Activated T-helper 1 cell treated with anti-CD3 and anti-CD28 coated beads, Interleukin-12 subunit alpha, Interleukin-12 subunit beta, Interleukin-2, Interleukin-4 antibody, amounts not matched to agents 30 ng/mL and 10 ng/mL and 1 ng/mL, durations not matched to agents 14 hours and 24 hours and 36 hours (primary cell): ENCODE measurements at regions not wholly inside any gene's neighbourhood (a gene's known extent, or its start where the extent isn't known, plus 50 kb on each side); places are given as distances from the start of the nearest gene placed in this dataset.

Experiments
- DNase-seq: peaks from one replicate; pipeline ENCODE4 v3.0.0; 2021; ENCODE audit warnings: low spot score
- H3K27ac Mint-ChIP-seq: one replicate; pipeline ENCODE4 v1.8.0; 2021; ENCODE audit warnings: mild to moderate bottlenecking, mixed read lengths
- H3K27me3 Mint-ChIP-seq: one replicate; pipeline ENCODE4 v1.8.0; 2022; ENCODE audit warnings: mild to moderate bottlenecking, moderate library complexity, mixed read lengths; ENCODE audit not compliant: insufficient read depth
- H3K36me3 Mint-ChIP-seq: one replicate; pipeline ENCODE4 v1.8.0; 2021; ENCODE audit warnings: low read depth, mixed read lengths
- H3K4me1 Mint-ChIP-seq: one replicate; pipeline ENCODE4 v1.8.0; 2021; ENCODE audit warnings: low read depth, mixed read lengths
- H3K4me3 Mint-ChIP-seq: one replicate; pipeline ENCODE4 v1.8.0; 2021; ENCODE audit warnings: mild to moderate bottlenecking, moderate library complexity, mixed read lengths
- H3K9me3 Mint-ChIP-seq: one replicate; pipeline ENCODE4 v1.8.0; 2021; ENCODE audit warnings: mixed read lengths
- intact Hi-C: fragments of 100-400 bp; cut with micrococcal nuclease; formaldehyde crosslinking; loops from one replicate; pipeline ENCODE4 v1.15.1; 2024

DNA sequence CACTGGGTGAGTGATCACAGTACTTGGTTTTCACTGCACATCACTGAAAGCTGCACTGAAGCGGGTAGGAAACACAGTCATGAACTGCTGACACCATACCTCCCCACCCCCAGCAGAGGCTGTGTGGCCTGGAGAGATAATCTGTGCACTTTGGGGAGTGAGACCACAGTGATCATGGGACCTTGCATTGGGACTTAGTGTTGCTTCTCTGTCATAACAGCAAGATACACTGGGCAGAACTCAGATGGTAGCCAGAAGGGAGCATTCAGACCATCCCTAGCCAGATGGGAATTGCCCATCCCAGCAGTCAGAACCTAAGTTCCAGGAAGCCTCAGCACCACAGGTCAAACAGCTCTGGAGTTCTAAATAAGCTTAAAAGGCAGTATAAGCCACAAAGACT is 346.4 kb upstream of the TMEM229A start:
- no peak for DNase-seq
- H3K27me3 Mint-ChIP-seq = no peaks in the 10 kb centered on the region
- H3K4me1 Mint-ChIP-seq = no peaks in the 10 kb centered on the region
- H3K36me3 Mint-ChIP-seq = no peaks in the 10 kb centered on the region
- H3K4me3 Mint-ChIP-seq = no peak overlapping the region
- no peak overlapping the region for H3K27ac Mint-ChIP-seq
- intact Hi-C loops = no loop called here
- no peaks in the 10 kb centered on the region for H3K9me3 Mint-ChIP-seq

DNA sequence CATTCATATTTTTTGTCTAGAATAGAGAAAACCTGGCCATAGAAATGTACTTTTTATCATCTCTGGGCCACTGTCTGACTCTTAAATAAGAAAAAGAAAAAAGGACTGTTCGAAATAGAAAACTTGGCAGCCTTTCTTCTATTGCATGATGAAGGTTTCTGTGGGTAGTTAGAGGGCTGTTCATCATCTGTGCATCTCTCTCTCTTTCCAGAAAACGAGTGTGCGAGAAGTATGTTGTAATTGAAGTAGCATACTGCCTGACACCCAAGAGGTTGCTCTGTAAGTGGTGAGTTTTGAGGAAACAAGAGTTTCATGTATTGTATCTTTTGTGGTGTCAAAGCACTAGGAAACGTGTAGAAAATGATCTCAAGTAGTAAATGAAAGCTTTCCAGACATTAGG is 343.2 kb upstream of the TMEM229A start:
- H3K27me3 Mint-ChIP-seq = no peaks in the 10 kb centered on the region
- intact Hi-C loops = no loop called here
- H3K27ac Mint-ChIP-seq = no peak overlapping the region
- H3K36me3 Mint-ChIP-seq = no peaks in the 10 kb centered on the region
- H3K9me3 Mint-ChIP-seq = no peaks in the 10 kb centered on the region
- DNase-seq = no peak
- H3K4me1 Mint-ChIP-seq = no peaks in the 10 kb centered on the region
- no peak overlapping the region for H3K4me3 Mint-ChIP-seq

DNA sequence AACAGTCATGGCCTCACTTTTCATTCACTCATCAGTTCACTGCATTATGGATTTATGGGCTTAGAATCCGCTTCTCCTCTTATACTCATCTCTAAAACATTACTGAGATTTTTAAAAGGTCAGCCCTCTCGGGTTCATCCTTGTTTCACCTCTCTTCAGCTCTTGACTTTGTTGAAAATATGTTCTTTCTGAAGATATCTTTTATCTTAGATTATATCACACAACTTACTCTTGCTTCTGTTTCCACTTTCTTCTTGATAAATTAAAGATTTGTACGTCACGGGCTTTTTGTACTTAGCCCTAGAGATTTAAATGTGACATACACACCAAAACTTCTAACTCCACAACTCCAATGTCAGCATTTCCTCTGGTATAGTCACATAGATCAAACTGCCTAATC is 342.5 kb upstream of the TMEM229A start:
- H3K4me3 Mint-ChIP-seq = no peak overlapping the region
- intact Hi-C loops = no loop called here
- no peak for DNase-seq
- H3K9me3 Mint-ChIP-seq = no peaks in the 10 kb centered on the region
- no peaks in the 10 kb centered on the region for H3K27me3 Mint-ChIP-seq
- no peak overlapping the region for H3K27ac Mint-ChIP-seq
- H3K36me3 Mint-ChIP-seq = no peaks in the 10 kb centered on the region
- no peaks in the 10 kb centered on the region for H3K4me1 Mint-ChIP-seq

DNA sequence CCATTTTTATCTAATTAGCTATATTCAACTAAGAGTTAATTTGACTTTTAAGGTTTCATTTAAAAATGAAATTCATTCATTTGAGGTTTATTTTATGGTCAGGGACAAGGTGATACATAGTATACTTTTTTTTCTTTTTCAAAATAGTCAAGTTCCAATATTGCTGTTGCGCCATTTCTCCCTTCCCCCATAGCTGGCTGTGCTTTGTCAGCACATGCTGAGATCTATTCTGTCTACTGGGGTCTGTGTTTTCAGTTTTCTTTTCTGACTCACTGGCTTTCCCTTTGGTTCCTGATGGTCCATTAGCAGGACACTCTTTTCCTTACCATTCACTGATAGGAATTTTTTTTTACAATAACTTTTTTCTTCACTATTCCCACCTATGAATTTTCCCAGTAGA is 336.4 kb upstream of the TMEM229A start:
- H3K4me3 Mint-ChIP-seq = no peak overlapping the region
- H3K36me3 Mint-ChIP-seq = no peaks in the 10 kb centered on the region
- H3K27ac Mint-ChIP-seq = no peak overlapping the region
- peaks cover 5% of the 10 kb centered on the region for H3K9me3 Mint-ChIP-seq
- no peaks in the 10 kb centered on the region for H3K27me3 Mint-ChIP-seq
- no peaks in the 10 kb centered on the region for H3K4me1 Mint-ChIP-seq
- DNase-seq = no peak
- intact Hi-C loops = no loop called here

DNA sequence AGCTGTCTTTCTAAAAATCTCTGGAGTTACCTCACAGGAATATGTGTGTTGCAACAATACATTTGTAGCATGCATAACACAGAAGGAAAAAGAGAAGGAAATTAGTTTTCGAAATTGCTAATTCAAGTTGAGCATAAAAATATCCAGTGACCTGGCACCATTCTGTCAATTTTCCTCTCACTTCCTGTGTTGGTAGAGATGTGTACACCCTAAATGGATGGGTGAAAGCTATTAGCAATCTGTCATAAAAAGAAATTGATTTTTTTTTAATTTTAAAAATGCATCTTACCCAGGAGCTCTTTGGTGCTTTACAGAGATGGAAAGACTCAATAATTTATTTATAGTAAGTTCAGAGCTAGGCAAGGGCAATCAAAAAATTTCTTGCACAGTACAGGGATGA is 333.3 kb upstream of the TMEM229A start:
- no peaks in the 10 kb centered on the region for H3K4me1 Mint-ChIP-seq
- H3K27ac Mint-ChIP-seq = no peak overlapping the region
- intact Hi-C loops = no loop called here
- DNase-seq = no peak
- H3K36me3 Mint-ChIP-seq = no peaks in the 10 kb centered on the region
- peaks cover 11% of the 10 kb centered on the region for H3K9me3 Mint-ChIP-seq
- no peak overlapping the region for H3K4me3 Mint-ChIP-seq
- no peaks in the 10 kb centered on the region for H3K27me3 Mint-ChIP-seq

DNA sequence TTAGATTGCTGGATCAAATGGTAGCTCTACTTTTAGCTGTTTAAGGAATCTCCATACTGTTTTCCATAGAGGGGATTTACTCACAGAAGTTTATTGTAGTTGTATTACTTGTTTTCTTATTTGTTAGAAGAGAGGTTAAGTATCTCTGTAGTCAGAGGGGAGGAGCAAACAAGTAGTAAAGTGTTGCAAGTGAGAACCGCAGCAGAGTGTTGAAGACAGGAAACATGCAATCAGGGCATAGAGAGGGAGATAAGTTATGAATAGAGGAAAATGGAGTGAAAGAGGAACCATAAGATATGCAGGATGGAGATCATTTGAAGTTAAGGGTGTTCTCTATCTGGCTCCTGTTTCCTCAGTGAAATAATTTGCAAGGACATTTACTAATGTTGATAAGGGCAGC is 331.4 kb upstream of the TMEM229A start:
- peaks cover 13% of the 10 kb centered on the region for H3K9me3 Mint-ChIP-seq
- intact Hi-C loops = no loop called here

DNA sequence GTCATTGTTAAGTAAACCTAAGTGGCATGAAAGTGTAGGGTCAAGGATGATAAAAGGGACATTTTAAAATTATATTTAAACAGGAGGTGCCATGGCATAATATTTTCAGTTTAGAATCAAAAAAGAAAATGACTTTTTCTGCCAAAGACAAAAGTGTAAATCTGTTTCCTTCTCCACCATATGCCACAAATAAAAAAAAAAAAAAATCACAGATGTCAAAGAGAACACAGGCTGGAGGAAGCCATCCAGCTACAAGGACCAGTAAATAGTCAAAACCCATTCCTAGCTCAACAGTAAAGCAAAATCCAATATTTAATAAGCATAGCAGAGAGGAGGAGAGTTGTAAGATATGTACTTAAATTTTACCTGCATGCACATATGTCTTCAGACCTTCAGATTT is 321.3 kb upstream of the TMEM229A start:
- Mint-ChIP-seq H3K27ac (no peak overlapping the region), H3K27me3 (no peaks in the 10 kb centered on the region), H3K9me3 (peaks cover 4% of the 10 kb centered on the region), H3K4me3 (no peak overlapping the region), H3K36me3 (no peaks in the 10 kb centered on the region), H3K4me1 (no peaks in the 10 kb centered on the region)
- intact Hi-C loops = no loop called here
- no peak for DNase-seq

More for the DNA sequence above, 331.4 kb upstream of the TMEM229A start:
- no peak for DNase-seq
- Mint-ChIP-seq H3K27me3 (no peaks in the 10 kb centered on the region), H3K36me3 (no peaks in the 10 kb centered on the region), H3K4me3 (no peak overlapping the region), H3K4me1 (no peaks in the 10 kb centered on the region), H3K27ac (no peak overlapping the region)

DNA sequence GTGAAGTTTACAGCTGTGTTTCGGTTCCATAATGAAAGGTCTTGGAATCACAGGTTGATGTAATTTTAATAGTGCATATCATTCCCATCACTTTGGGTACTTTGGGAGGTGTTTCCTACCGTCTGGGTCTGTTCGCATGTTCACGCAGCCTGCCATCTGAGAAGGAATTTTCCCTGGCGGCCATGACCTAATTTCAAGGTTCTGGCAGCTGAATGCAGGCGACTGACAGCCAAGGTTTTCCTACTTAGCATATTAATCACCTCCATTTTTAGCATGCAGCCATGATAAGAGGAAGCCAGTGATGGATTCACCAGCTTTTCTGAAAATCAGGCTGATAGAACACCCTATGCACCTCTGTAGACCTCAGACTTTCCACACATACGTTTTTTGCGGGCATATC is 319.1 kb upstream of the TMEM229A start:
- H3K36me3 Mint-ChIP-seq = no peaks in the 10 kb centered on the region
- intact Hi-C loops = no loop called here
- H3K27me3 Mint-ChIP-seq = no peaks in the 10 kb centered on the region
- H3K4me1 Mint-ChIP-seq = no peaks in the 10 kb centered on the region
- no peak overlapping the region for H3K4me3 Mint-ChIP-seq
- no peak overlapping the region for H3K27ac Mint-ChIP-seq
- peaks cover 4% of the 10 kb centered on the region for H3K9me3 Mint-ChIP-seq
- DNase-seq = no peak

DNA sequence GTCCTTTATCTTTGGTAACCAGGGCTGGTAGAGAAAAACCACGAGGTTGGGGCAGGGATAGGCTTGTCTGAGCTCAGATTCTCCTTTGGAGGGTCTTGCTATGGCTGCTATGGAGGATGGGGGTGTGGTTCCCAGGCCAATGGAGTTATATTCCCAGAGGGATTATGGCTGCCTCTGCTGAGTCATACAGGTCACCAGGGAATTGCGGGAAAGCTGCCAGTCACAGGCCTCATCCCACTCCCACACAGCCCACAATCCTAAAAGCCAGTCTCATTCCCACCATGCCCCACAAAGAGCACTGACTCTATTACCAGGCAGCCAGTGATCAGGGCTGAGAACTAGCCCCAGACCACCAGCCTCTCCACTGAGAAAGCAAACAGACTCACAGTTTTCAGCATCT is 316.6 kb upstream of the TMEM229A start:
- no peaks in the 10 kb centered on the region for H3K4me1 Mint-ChIP-seq
- no peaks in the 10 kb centered on the region for H3K27me3 Mint-ChIP-seq
- H3K36me3 Mint-ChIP-seq = no peaks in the 10 kb centered on the region
- H3K4me3 Mint-ChIP-seq = no peak overlapping the region
- H3K9me3 Mint-ChIP-seq = peaks cover 4% of the 10 kb centered on the region
- intact Hi-C loops = no loop called here
- H3K27ac Mint-ChIP-seq = no peak overlapping the region
- no peak for DNase-seq

DNA sequence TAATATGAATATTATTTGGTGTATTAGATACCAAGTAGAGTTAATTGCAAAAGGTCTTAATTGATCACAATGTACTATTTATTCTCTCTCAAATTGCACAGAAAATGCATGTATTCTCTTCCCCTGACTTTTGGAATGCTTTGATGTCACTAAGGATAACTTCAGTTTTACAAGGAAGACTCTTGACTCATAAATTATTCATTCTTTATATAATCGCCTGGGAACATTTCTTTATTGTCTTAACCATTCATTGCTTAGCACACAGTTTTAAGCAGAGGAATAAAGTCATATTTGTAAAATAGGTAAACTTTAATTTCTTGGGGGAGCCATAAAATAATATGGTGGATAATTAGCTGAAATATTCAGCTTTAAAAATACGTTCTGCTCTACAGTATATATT is 306.0 kb upstream of the TMEM229A start:
- DNase-seq = no peak
- no peaks in the 10 kb centered on the region for H3K27me3 Mint-ChIP-seq
- no peaks in the 10 kb centered on the region for H3K4me1 Mint-ChIP-seq
- intact Hi-C loops = no loop called here
- H3K4me3 Mint-ChIP-seq = no peak overlapping the region
- H3K36me3 Mint-ChIP-seq = no peaks in the 10 kb centered on the region
- H3K27ac Mint-ChIP-seq = no peak overlapping the region
- peaks cover 4% of the 10 kb centered on the region for H3K9me3 Mint-ChIP-seq

DNA sequence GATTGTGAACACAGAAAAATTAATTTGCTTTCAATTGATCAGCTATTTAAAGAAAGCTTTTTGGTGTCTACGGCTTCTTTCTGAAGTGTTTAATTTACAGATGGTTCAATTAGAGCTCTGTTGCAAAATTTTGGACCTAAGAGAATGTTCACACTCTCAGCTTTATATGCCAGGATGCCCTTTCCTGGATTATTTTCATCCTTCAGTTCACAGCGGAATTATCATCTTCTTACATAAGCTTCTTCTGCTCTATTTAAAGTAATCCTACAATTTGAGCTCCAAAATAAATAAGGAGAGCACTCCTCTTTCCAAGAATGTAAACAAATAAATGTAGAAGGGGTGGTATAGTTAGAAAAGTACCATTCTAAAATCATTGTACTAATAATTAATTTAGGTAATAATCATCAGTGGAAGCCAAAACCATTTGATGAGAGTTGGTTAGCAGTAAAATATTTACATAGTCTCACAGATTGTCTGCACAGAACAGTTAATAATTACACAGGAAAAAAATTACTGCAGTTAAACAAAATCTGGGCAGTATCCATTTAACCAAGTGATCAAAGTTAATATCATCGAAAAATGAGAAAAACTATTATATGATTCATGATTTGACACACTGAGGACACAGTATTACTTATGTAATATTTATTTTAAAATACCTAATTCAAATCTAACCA is 298.0 kb upstream of the TMEM229A start:
- Mint-ChIP-seq H3K36me3 (no peaks in the 10 kb centered on the region), H3K27ac (no peak overlapping the region), H3K9me3 (no peaks in the 10 kb centered on the region), H3K27me3 (no peaks in the 10 kb centered on the region), H3K4me3 (no peak overlapping the region), H3K4me1 (no peaks in the 10 kb centered on the region)
- no peak for DNase-seq
- intact Hi-C loops = no loop called here

DNA sequence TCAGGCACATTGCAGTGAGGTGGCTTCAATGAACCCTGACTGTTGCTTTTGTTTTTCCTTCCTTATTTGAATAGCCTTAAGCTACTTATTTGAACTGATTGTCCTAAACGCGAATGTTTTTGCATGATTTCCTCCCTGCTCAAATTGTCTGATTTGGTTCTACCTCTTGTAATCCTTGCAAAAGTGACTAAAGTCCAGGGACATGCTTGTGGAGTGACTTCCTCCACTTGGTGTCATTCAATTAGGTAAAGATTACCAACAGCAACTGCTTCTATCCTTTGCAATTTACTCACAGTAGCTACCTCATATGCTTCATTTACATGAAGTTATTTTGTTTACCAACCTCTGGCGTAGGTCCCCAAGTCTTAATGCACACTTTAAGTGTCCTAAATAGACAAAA is 295.9 kb upstream of the TMEM229A start:
- H3K9me3 Mint-ChIP-seq = peaks cover 3% of the 10 kb centered on the region
- DNase-seq = no peak
- H3K4me1 Mint-ChIP-seq = no peaks in the 10 kb centered on the region
- no peaks in the 10 kb centered on the region for H3K36me3 Mint-ChIP-seq
- H3K27me3 Mint-ChIP-seq = no peaks in the 10 kb centered on the region
- intact Hi-C loops = no loop called here
- no peak overlapping the region for H3K4me3 Mint-ChIP-seq
- no peak overlapping the region for H3K27ac Mint-ChIP-seq

DNA sequence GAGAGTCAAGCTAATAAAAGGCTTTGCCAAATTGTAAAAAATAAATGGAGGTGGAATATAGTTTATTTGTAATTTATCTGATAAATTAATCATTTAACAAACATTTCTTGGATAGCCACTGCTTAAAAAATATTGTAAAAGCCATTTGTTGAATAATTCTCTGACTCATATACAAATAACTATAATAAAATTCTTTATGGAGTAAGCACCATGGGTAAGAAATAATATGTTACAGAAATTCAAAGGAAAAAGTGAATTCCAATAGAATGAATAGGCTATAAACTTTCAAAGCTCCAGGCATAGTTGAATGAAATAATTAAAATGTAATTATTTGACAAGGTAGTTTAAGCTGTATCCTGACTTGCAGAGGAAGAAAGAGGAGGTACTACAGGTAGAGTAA is 291.4 kb upstream of the TMEM229A start:
- intact Hi-C loops = no loop called here
- H3K27me3 Mint-ChIP-seq = no peaks in the 10 kb centered on the region

DNA sequence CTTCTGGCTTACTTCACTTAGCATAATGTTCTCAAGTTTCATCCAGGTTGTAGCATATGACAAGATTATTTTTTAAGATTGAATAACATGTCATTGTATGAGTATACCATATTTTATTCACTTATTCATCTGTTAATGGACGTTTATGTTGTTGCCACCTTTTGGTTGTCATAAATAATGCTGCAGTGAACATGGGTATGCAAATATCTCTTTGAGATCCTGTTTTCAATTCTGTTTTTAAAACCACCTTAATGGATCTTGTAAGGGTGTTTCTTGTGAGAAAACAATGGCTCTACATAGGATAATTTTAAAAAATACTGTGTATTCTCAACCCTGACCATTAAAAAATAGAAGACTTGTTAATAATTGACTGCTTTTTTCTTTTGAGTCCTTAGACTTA is 290.7 kb upstream of the TMEM229A start:
- Mint-ChIP-seq H3K27me3 (no peaks in the 10 kb centered on the region), H3K36me3 (no peaks in the 10 kb centered on the region), H3K4me3 (no peak overlapping the region), H3K9me3 (peaks cover 3% of the 10 kb centered on the region), H3K4me1 (no peaks in the 10 kb centered on the region), H3K27ac (no peak overlapping the region)
- intact Hi-C loops = no loop called here
- no peak for DNase-seq

More for the DNA sequence above, 291.4 kb upstream of the TMEM229A start:
- Mint-ChIP-seq H3K4me1 (no peaks in the 10 kb centered on the region), H3K4me3 (no peak overlapping the region), H3K27ac (no peak overlapping the region), H3K9me3 (peaks cover 3% of the 10 kb centered on the region), H3K36me3 (no peaks in the 10 kb centered on the region)
- no peak for DNase-seq
